Suprapubic skin (tissue), 4 donors: ENCODE measurements at regions not wholly inside any gene's neighbourhood (a gene's known extent, or its start where the extent isn't known, plus 50 kb on each side); places are given as distances from the start of the nearest gene placed in this dataset.
A peak's percentile ranks its signal among the peaks of the same experiment; 100 is the strongest.

ENCODE experiments used
- POLR2A ChIP-seq, 2 donors: fragments of 450-650 bp; IDR thresholded peaks; one replicate each; pipeline ENCODE4 v1.6.1; 2017; ENCODE audit warnings: antibody characterized with exemption in 2 of 2, mild to moderate bottlenecking in 2 of 2, moderate library complexity in 2 of 2
- POLR2AphosphoS5 ChIP-seq, 3 donors: sonication (generic); formaldehyde crosslinking; IDR thresholded peaks; one replicate each; pipeline ENCODE4 v1.6.1; 2017; ENCODE audit warnings: antibody characterized with exemption in 3 of 3
- TF ChIP-seq, protein P1 (sequence below), 2 donors: fragments of 200-600 bp in 1 of 2; fragments of 450-650 bp in 1 of 2; sonication (generic) in 1 of 2; IDR thresholded peaks; one replicate each; pipeline ENCODE4 v1.5.1; 2016 to 2019; ENCODE audit warnings: antibody characterized with exemption in 2 of 2, mild to moderate bottlenecking in 1 of 2, moderate library complexity in 1 of 2

DNA sequence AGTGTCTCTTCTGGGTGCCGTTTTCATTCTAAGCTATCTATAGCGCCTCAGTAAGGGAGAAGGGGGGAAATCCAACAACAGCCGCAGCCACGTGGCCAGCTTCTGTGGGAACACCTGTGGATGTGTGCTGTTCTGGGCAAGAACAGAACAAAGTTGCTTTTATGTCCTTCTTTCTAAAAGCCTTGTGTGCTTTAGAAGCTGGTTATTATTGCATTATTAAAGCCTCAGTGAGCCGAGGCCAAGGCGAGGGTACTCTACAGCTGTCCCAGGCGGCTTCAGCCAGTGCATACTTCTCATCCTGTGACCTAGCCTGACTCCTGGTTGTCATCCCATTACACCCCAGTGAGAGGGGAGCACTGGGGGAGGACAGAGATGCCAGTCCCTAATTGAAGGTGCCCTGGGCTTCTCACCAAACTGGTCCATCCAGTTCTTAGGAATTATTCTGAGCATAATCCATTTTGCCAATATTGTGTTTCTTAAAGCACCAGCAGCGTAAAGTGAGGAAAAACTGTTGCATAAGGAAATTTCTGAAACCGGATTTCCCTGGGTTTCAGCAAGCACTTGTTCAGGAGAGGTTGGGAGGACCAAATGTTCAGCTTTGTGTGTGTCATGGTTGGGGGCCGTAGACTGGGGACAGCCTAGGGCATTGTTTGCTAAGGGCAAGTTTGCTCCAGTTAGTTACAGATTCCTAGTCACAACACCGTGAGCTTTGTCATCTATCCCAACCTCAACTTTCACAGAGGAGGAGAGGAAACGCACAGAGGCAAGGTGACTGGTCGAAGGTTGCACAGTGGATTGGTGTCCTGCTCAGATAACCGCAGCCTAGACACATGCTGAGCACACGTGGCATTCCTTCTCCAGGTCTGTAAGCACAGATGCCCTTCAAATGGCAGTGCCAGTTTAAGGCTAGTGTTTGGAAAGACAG is 61.0 kb upstream of the ATP1A1 start:
- peak in 1 of 3 donors; percentile 19 for TF ChIP-seq POLR2AphosphoS5 (IDR thresholded peaks at IDR 0.05)
- TF ChIP-seq, protein P1, sequence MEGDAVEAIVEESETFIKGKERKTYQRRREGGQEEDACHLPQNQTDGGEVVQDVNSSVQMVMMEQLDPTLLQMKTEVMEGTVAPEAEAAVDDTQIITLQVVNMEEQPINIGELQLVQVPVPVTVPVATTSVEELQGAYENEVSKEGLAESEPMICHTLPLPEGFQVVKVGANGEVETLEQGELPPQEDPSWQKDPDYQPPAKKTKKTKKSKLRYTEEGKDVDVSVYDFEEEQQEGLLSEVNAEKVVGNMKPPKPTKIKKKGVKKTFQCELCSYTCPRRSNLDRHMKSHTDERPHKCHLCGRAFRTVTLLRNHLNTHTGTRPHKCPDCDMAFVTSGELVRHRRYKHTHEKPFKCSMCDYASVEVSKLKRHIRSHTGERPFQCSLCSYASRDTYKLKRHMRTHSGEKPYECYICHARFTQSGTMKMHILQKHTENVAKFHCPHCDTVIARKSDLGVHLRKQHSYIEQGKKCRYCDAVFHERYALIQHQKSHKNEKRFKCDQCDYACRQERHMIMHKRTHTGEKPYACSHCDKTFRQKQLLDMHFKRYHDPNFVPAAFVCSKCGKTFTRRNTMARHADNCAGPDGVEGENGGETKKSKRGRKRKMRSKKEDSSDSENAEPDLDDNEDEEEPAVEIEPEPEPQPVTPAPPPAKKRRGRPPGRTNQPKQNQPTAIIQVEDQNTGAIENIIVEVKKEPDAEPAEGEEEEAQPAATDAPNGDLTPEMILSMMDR (IDR thresholded peaks at IDR 0.05), result no peak
- no peak for TF ChIP-seq POLR2A (IDR thresholded peaks at IDR 0.05)
